ENCODE measurements at regions not wholly inside any gene's neighbourhood (a gene's known extent, or its start where the extent isn't known, plus 50 kb on each side); places are given as distances from the start of the nearest gene placed in this dataset.

GRCh38 chr10:15462253-15462897 is 91.3 kb upstream of the FAM171A1 start:
- no peak for DNase-seq (ENCODE audit: low spot score)

- DNase-seq (ENCODE audit: low spot score): peak; percentile 3
Measured at GRCh38 chr10:15461353-15462108, 90.4 kb upstream of the FAM171A1 start.

- DNase-seq (ENCODE audit: low spot score): no peak
Measured at GRCh38 chr10:15460661-15461060, 89.6 kb upstream of the FAM171A1 start.

- no peak for DNase-seq (ENCODE audit: low spot score)
Measured at GRCh38 chr10:15459218-15459617, 88.1 kb upstream of the FAM171A1 start.

GRCh38 chr10:15457382-15457781 is 86.3 kb upstream of the FAM171A1 start:
- no peak for DNase-seq (ENCODE audit: low spot score)

- DNase-seq (ENCODE audit: low spot score): no peak
Measured at GRCh38 chr10:15455456-15455855, 84.4 kb upstream of the FAM171A1 start.

GRCh38 chr10:15453926-15454325 is 82.8 kb upstream of the FAM171A1 start:
- DNase-seq (ENCODE audit: low spot score): no peak

- DNase-seq (ENCODE audit: low spot score): no peak
Measured at GRCh38 chr10:15453457-15453856, 82.4 kb upstream of the FAM171A1 start.

- no peak for DNase-seq (ENCODE audit: low spot score)
Measured at GRCh38 chr10:15452545-15452944, 81.5 kb upstream of the FAM171A1 start.

GRCh38 chr10:15451137-15452094 is 80.3 kb upstream of the FAM171A1 start:
- no peak for DNase-seq (ENCODE audit: low spot score)

- DNase-seq (ENCODE audit: low spot score): no peak
Measured at GRCh38 chr10:15448598-15448997, 77.5 kb upstream of the FAM171A1 start.

- no peak for DNase-seq (ENCODE audit: low spot score)
Measured at GRCh38 chr10:15445006-15445390, 73.9 kb upstream of the FAM171A1 start.

GRCh38 chr10:15444105-15445005 is 73.3 kb upstream of the FAM171A1 start:
- no peak for DNase-seq (ENCODE audit: low spot score)

GRCh38 chr10:15442056-15442455 is 71.0 kb upstream of the FAM171A1 start:
- no peak for DNase-seq (ENCODE audit: low spot score)

GRCh38 chr10:15440204-15440711 is 69.2 kb upstream of the FAM171A1 start:
- DNase-seq (ENCODE audit: low spot score): no peak

- no peak for DNase-seq (ENCODE audit: low spot score)
Measured at GRCh38 chr10:15439341-15439842, 68.3 kb upstream of the FAM171A1 start.

GRCh38 chr10:15436696-15437095 is 65.6 kb upstream of the FAM171A1 start:
- DNase-seq (ENCODE audit: low spot score): no peak

- peak; percentile 66 for DNase-seq (ENCODE audit: low spot score)
Measured at GRCh38 chr10:15433850-15434537, 62.9 kb upstream of the FAM171A1 start.

- DNase-seq (ENCODE audit: low spot score): no peak
Measured at GRCh38 chr10:15432266-15432665, 61.2 kb upstream of the FAM171A1 start.

- DNase-seq (ENCODE audit: low spot score): no peak
Measured at GRCh38 chr10:15430969-15431771, 60.1 kb upstream of the FAM171A1 start.
